Heart left ventricle (tissue), 16 donors: ENCODE measurements at regions not wholly inside any gene's neighbourhood (a gene's known extent, or its start where the extent isn't known, plus 50 kb on each side); places are given as distances from the start of the nearest gene placed in this dataset.

ENCODE experiments used
- ATAC-seq, 4 donors: fragments of 200-7000 bp; cut with Tn5 transposase; one replicate each; pipeline ENCODE4 v1.9.1; 2020 to 2022; ENCODE audit warnings: moderate library complexity in 4 of 4, mild to moderate bottlenecking in 3 of 4, moderate number of reproducible peaks in 1 of 4
- DNase-seq, 5 donors: peaks; one replicate each; pipeline ENCODE4 v3.0.0-alpha.2; 2020
- H3K27ac ChIP-seq, 12 donors: fragments of 200-600 bp; sonication (generic) in 4 of 12; one replicate each; pipeline versions ENCODE4 v1.5.0 to v1.8.0; 2016 to 2022; ENCODE audit warnings: mild to moderate bottlenecking in 2 of 12
- H3K27me3 ChIP-seq, 9 donors: fragments of 200-600 bp; sonication (generic) in 2 of 9; one replicate each; pipeline versions ENCODE4 v1.5.1 to v1.8.0; 2016 to 2022; ENCODE audit warnings: mild to moderate bottlenecking in 3 of 9
- H3K36me3 ChIP-seq, 9 donors: fragments of 200-600 bp; sonication (generic) in 2 of 9; one replicate each; pipeline versions ENCODE4 v1.5.0 to v1.8.0; 2018 to 2022; ENCODE audit warnings: mild to moderate bottlenecking in 2 of 9
- H3K4me1 ChIP-seq, 12 donors: fragments of 200-600 bp; sonication (generic) in 4 of 12; one replicate each; pipeline versions ENCODE4 v1.5.0 to v1.8.0; 2016 to 2022; ENCODE audit warnings: mild to moderate bottlenecking in 3 of 12
- H3K4me3 ChIP-seq, 12 donors: fragments of 200-600 bp; sonication (generic) in 4 of 12; one replicate each; pipeline versions ENCODE4 v1.5.0 to v1.8.0; 2017 to 2022; ENCODE audit warnings: mild to moderate bottlenecking in 9 of 12, moderate library complexity in 4 of 12
- H3K9me3 ChIP-seq, 12 donors: fragments of 200-600 bp; sonication (generic) in 4 of 12; one replicate each; pipeline versions ENCODE4 v1.5.0 to v1.8.0; 2016 to 2022; ENCODE audit warnings: mild to moderate bottlenecking in 1 of 12
- CTCF ChIP-seq, 12 donors: fragments of 200-600 bp; sonication (generic) in 4 of 12; IDR thresholded peaks; one replicate each; pipeline versions ENCODE4 v1.5.0 to v1.8.0; 2018 to 2022; ENCODE audit warnings: antibody characterized with exemption in 12 of 12, mild to moderate bottlenecking in 5 of 12
- POLR2A ChIP-seq, 2 donors: fragments of 450-650 bp; IDR thresholded peaks; one replicate each; pipeline ENCODE4 v1.6.1; 2017; ENCODE audit warnings: antibody characterized with exemption in 2 of 2, mild to moderate bottlenecking in 2 of 2, moderate library complexity in 2 of 2
- WGBS, 4 donors: extraction: QIAGEN DNeasy Blood & Tissue Kit in 2 of 4; methylation state at CpG; one replicate each; pipeline versions ENCODE4 v1.1.5 to v1.1.7; 2013 to 2018; 5-methylcytosine and 5-hydroxymethylcytosine counted together
- intact Hi-C, 10 donors: fragments of 100-400 bp; cut with DNase I; formaldehyde crosslinking; loops; one replicate each; pipeline versions ENCODE4 v1.11.1 to v1.14.2; 2022
- donor health status: ischemic (EF 13 %, LVEDD 7.1; RV severe dilation, severe dysfunction).
- donor health status: healthy with polysubstance abuse.
- donor health status: DM: no; HTN: yes; CAD: no.
- donor health status: DM: no; HTN: no; CAD: no.
- donor health status: ischemic (EF 25% LVEDD 6.9; RV normal size, moderate dysfunction).
- donor health status: ischemic (EF 25% LVEDD 5.7; RV mildly dilated, moderate dysfunction).
- donor health status: healthy.
- donor health status: DM: yes; HTN: yes; CAD: no.
- donor health status: ischemic (EF 35%, LVEDD 5.7; RV mildly dilated, moderate dysfunction).
- donor health status: nonischemic (EF 11% LVEDD 7.7; RV severe dilation, severe dysfunction).
- donor health status: DM: yes; HTN: yes; CAD: no.
- donor health status: PGD.
- donor health status: ischemic (EF 29% LVEDD 5.4; RV normal size, mild dysfunction).
- donor health status: nonischemic (EF 23%, LVEDD 6.1; RV moderate dilation, normal function).

- peak overlapping the region in 2 of 12 donors; percentile 27 to 91 for H3K27ac ChIP-seq
- peak in 2 of 4 donors; percentile 17 to 63 for ATAC-seq
- 62 to 73% (median 70%) methylated on average over 4 of the region's 4 CpGs for WGBS, 4 donors
These were observed 49.9 kb upstream of the JAK2 start for GRCh38 chr9:4935001-4935672.

More at GRCh38 chr9:4935001-4935672, 49.9 kb upstream of the JAK2 start:
- intact Hi-C loops: loop anchor here in 4 of 10 donors (5.0 to 10.0 kb wide), 3 partner anchors 47 to 52 kb away; partner anchors contain the start of gene JAK2 (in 3 of the 4)
- Histone ChIP-seq H3K4me1 (peaks cover 0 to 74% (median 18%) of the 10 kb centered on the region in 12 donors), H3K27me3 (no peaks in the 10 kb centered on the region), H3K36me3 (no peaks in the 10 kb centered on the region), H3K4me3 (no peak overlapping the region), H3K9me3 (no peaks in the 10 kb centered on the region)
- TF ChIP-seq CTCF (IDR thresholded peaks at IDR 0.05): no peak
- no peak for TF ChIP-seq POLR2A (IDR thresholded peaks at IDR 0.05)
- no peak for DNase-seq
